ENCODE measurements at regions not wholly inside any gene's neighbourhood (a gene's known extent, or its start where the extent isn't known, plus 50 kb on each side); places are given as distances from the start of the nearest gene placed in this dataset.

GRCh38 chr18:34431042-34431441, 206.3 kb upstream of the NOL4 start:
- H2AFZ ChIP-seq (ENCODE audit: low read length): no peak overlapping the region
- no peaks in the 10 kb centered on the region for H3K4me1 ChIP-seq (ENCODE audit: insufficient read depth, low read length, severe bottlenecking)
- no peaks in the 10 kb centered on the region for H3K9me2 ChIP-seq (ENCODE audit: low read depth, low read length)
- H3K27ac ChIP-seq (ENCODE audit: low read depth, low read length, poor library complexity, severe bottlenecking): no peak overlapping the region
- TF ChIP-seq EZH2 (IDR thresholded peaks at IDR 0.05; ENCODE audit: borderline replicate concordance, low read length): no peak
- no peak for TF ChIP-seq CTCF (IDR thresholded peaks at IDR 0.05; ENCODE audit: low read length)
- H3K9me3 ChIP-seq (ENCODE audit: low read length): no peaks in the 10 kb centered on the region
- H3K4me3 ChIP-seq (ENCODE audit: low read depth, low read length, poor library complexity, severe bottlenecking): no peak overlapping the region
- H3K36me3 ChIP-seq (ENCODE audit: insufficient read depth, low read length): no peaks in the 10 kb centered on the region
- no peaks in the 10 kb centered on the region for H3K27me3 ChIP-seq (ENCODE audit: insufficient read depth, low read length)
- H3F3A ChIP-seq (ENCODE audit: insufficient read depth, low read length): no peaks in the 10 kb centered on the region
- H3K4me2 ChIP-seq (ENCODE audit: low read length): no peak overlapping the region
- H4K20me1 ChIP-seq (ENCODE audit: insufficient read depth, low read length): no peaks in the 10 kb centered on the region
- no peaks in the 10 kb centered on the region for H3K79me2 ChIP-seq (ENCODE audit: insufficient read depth, low read length)
- no peak overlapping the region for H3K9ac ChIP-seq (ENCODE audit: low read length)

DNA sequence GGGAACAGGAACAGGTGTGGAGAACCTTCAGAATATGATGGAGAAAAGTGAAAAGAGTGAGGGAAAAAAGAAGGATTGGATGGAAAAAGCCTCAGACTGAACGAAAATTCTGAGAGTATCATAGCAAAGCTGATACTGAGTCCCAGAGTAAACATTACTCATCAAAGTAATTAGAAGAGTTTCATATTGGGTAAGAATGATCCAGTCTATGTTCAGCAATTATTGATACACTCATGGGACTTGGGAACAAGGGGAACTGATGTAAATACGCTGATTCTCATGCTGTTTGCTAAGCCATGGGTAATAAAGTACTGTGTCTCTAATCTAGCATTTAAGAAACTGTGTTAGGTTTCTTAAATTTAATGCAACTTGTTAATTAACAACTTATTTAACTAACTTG, 219.9 kb upstream of the NOL4 start:
- Histone ChIP-seq H3K9ac (ENCODE audit: low read length) (no peak overlapping the region), H3K9me3 (ENCODE audit: low read length) (no peaks in the 10 kb centered on the region), H3F3A (ENCODE audit: insufficient read depth, low read length) (no peaks in the 10 kb centered on the region), H3K4me3 (ENCODE audit: low read depth, low read length, poor library complexity, severe bottlenecking) (no peak overlapping the region), H3K27me3 (ENCODE audit: insufficient read depth, low read length) (no peaks in the 10 kb centered on the region), H4K20me1 (ENCODE audit: insufficient read depth, low read length) (no peaks in the 10 kb centered on the region), H3K36me3 (ENCODE audit: insufficient read depth, low read length) (no peaks in the 10 kb centered on the region), H2AFZ (ENCODE audit: low read length) (no peak overlapping the region), H3K9me2 (ENCODE audit: low read depth, low read length) (no peaks in the 10 kb centered on the region), H3K79me2 (ENCODE audit: insufficient read depth, low read length) (no peaks in the 10 kb centered on the region), H3K27ac (ENCODE audit: low read depth, low read length, poor library complexity, severe bottlenecking) (no peak overlapping the region), H3K4me1 (ENCODE audit: insufficient read depth, low read length, severe bottlenecking) (no peaks in the 10 kb centered on the region), H3K4me2 (ENCODE audit: low read length) (no peak overlapping the region)
- TF ChIP-seq EZH2 (IDR thresholded peaks at IDR 0.05; ENCODE audit: borderline replicate concordance, low read length): no peak
- no peak for TF ChIP-seq CTCF (IDR thresholded peaks at IDR 0.05; ENCODE audit: low read length)

GRCh38 chr18:34448662-34449061, 223.9 kb upstream of the NOL4 start:
- Histone ChIP-seq H3K9ac (ENCODE audit: low read length) (no peak overlapping the region), H3K9me2 (ENCODE audit: low read depth, low read length) (no peaks in the 10 kb centered on the region), H3K27ac (ENCODE audit: low read depth, low read length, poor library complexity, severe bottlenecking) (no peak overlapping the region), H3K79me2 (ENCODE audit: insufficient read depth, low read length) (no peaks in the 10 kb centered on the region), H3F3A (ENCODE audit: insufficient read depth, low read length) (no peaks in the 10 kb centered on the region), H3K9me3 (ENCODE audit: low read length) (no peaks in the 10 kb centered on the region), H3K27me3 (ENCODE audit: insufficient read depth, low read length) (no peaks in the 10 kb centered on the region), H3K4me1 (ENCODE audit: insufficient read depth, low read length, severe bottlenecking) (no peaks in the 10 kb centered on the region), H3K4me2 (ENCODE audit: low read length) (no peak overlapping the region), H3K36me3 (ENCODE audit: insufficient read depth, low read length) (no peaks in the 10 kb centered on the region), H3K4me3 (ENCODE audit: low read depth, low read length, poor library complexity, severe bottlenecking) (no peak overlapping the region), H2AFZ (ENCODE audit: low read length) (no peak overlapping the region), H4K20me1 (ENCODE audit: insufficient read depth, low read length) (no peaks in the 10 kb centered on the region)
- TF ChIP-seq CTCF (IDR thresholded peaks at IDR 0.05; ENCODE audit: low read length) (no peak), EZH2 (IDR thresholded peaks at IDR 0.05; ENCODE audit: borderline replicate concordance, low read length) (no peak)
